ENCODE measurements at regions not wholly inside any gene's neighbourhood (a gene's known extent, or its start where the extent isn't known, plus 50 kb on each side); places are given as distances from the start of the nearest gene placed in this dataset.
"Not testable (repeated sequence)": the region's sequence is repeated elsewhere in the genome, so short reads cannot be mapped to it uniquely, and the experiment has no call there.

GRCh38 chr14:25444381-25444780, 394.4 kb upstream of the STXBP6 start:
- Histone ChIP-seq H3K36me3 (ENCODE audit: control insufficient read depth, insufficient read depth, low read length) (no peaks in the 10 kb centered on the region), H3K27ac (ENCODE audit: insufficient read depth, low read length) (no peak overlapping the region), H3K4me2 (ENCODE audit: extremely low read depth, insufficient read depth, low read length) (no peak overlapping the region), H3K4me3 (replicated peaks in 1 of 4; ENCODE audit: control extremely low read depth in 1 of 4, insufficient read depth in 1 of 4, low read depth in 3 of 4, low read length in 4 of 4) (no peak overlapping the region), H2AFZ (ENCODE audit: low read length) (no peak overlapping the region), H4K20me1 (ENCODE audit: control insufficient read depth, extremely low read depth, insufficient read depth, low read length) (no peaks in the 10 kb centered on the region), H3K9ac (ENCODE audit: insufficient read depth, low read length) (no peak overlapping the region), H3K79me2 (ENCODE audit: control insufficient read depth, insufficient read depth, low read length) (no peaks in the 10 kb centered on the region), H3K27me3 (ENCODE audit: control insufficient read depth, insufficient read depth, low read length) (no peaks in the 10 kb centered on the region), H3K4me1 (ENCODE audit: control insufficient read depth, extremely low read depth, insufficient read depth, low read length) (no peaks in the 10 kb centered on the region), H3K9me3 (ENCODE audit: control insufficient read depth, insufficient read depth, low read depth, low read length) (no peaks in the 10 kb centered on the region)
- TF ChIP-seq EZH2 (IDR thresholded peaks at IDR 0.05; ENCODE audit: low read length, missing control alignments) (no peak), CTCF (conservative IDR thresholded peaks at IDR 0.05 in 1 of 2, IDR thresholded peaks at IDR 0.05 in 1 of 2; ENCODE audit: low read depth in 1 of 2, low read length in 2 of 2) (no peak)
- no peak for DNase-seq (ENCODE audit: low read depth in 2 of 2)

- not testable (repeated sequence) for H3K4me2 ChIP-seq (ENCODE audit: extremely low read depth, insufficient read depth, low read length); H3K9me3 ChIP-seq (ENCODE audit: control insufficient read depth, insufficient read depth, low read depth, low read length); H3K36me3 ChIP-seq (ENCODE audit: control insufficient read depth, insufficient read depth, low read length); H3K27me3 ChIP-seq (ENCODE audit: control insufficient read depth, insufficient read depth, low read length); DNase-seq (ENCODE audit: low read depth in 2 of 2); H4K20me1 ChIP-seq (ENCODE audit: control insufficient read depth, extremely low read depth, insufficient read depth, low read length); H2AFZ ChIP-seq (ENCODE audit: low read length); H3K9ac ChIP-seq (ENCODE audit: insufficient read depth, low read length); H3K27ac ChIP-seq (ENCODE audit: insufficient read depth, low read length); H3K4me3 ChIP-seq (replicated peaks in 1 of 4; ENCODE audit: control extremely low read depth in 1 of 4, insufficient read depth in 1 of 4, low read depth in 3 of 4, low read length in 4 of 4); H3K79me2 ChIP-seq (ENCODE audit: control insufficient read depth, insufficient read depth, low read length); H3K4me1 ChIP-seq (ENCODE audit: control insufficient read depth, extremely low read depth, insufficient read depth, low read length)
These were observed 390.4 kb upstream of the STXBP6 start for GRCh38 chr14:25440382-25440781.

- H3K9ac ChIP-seq (ENCODE audit: insufficient read depth, low read length), result no peak overlapping the region
- no peaks in the 10 kb centered on the region for H3K36me3 ChIP-seq (ENCODE audit: control insufficient read depth, insufficient read depth, low read length)
- H2AFZ ChIP-seq (ENCODE audit: low read length), result no peak overlapping the region
- no peak for DNase-seq (ENCODE audit: low read depth in 2 of 2)
- H3K4me1 ChIP-seq (ENCODE audit: control insufficient read depth, extremely low read depth, insufficient read depth, low read length), result no peaks in the 10 kb centered on the region
- H3K9me3 ChIP-seq (ENCODE audit: control insufficient read depth, insufficient read depth, low read depth, low read length), result no peaks in the 10 kb centered on the region
- H3K4me3 ChIP-seq (replicated peaks in 1 of 4; ENCODE audit: control extremely low read depth in 1 of 4, insufficient read depth in 1 of 4, low read depth in 3 of 4, low read length in 4 of 4), result no peak overlapping the region
- H3K79me2 ChIP-seq (ENCODE audit: control insufficient read depth, insufficient read depth, low read length), result no peaks in the 10 kb centered on the region
- no peaks in the 10 kb centered on the region for H3K27me3 ChIP-seq (ENCODE audit: control insufficient read depth, insufficient read depth, low read length)
- no peak overlapping the region for H3K4me2 ChIP-seq (ENCODE audit: extremely low read depth, insufficient read depth, low read length)
- no peak overlapping the region for H3K27ac ChIP-seq (ENCODE audit: insufficient read depth, low read length)
- no peaks in the 10 kb centered on the region for H4K20me1 ChIP-seq (ENCODE audit: control insufficient read depth, extremely low read depth, insufficient read depth, low read length)
- TF ChIP-seq CTCF (conservative IDR thresholded peaks at IDR 0.05 in 1 of 2, IDR thresholded peaks at IDR 0.05 in 1 of 2; ENCODE audit: low read depth in 1 of 2, low read length in 2 of 2) (no peak), EZH2 (IDR thresholded peaks at IDR 0.05; ENCODE audit: low read length, missing control alignments) (no peak)
These were observed 387.0 kb upstream of the STXBP6 start for GRCh38 chr14:25436906-25437305.

All from fibroblast of lung (primary cell).